Esophagus squamous epithelium (tissue), 4 donors: ENCODE measurements at regions not wholly inside any gene's neighbourhood (a gene's known extent, or its start where the extent isn't known, plus 50 kb on each side); places are given as distances from the start of the nearest gene placed in this dataset.

ENCODE experiments used
- POLR2A ChIP-seq, 4 donors: fragments of 450-650 bp; IDR thresholded peaks; one replicate each; pipeline ENCODE4 v1.6.1; 2017; ENCODE audit warnings: antibody characterized with exemption in 4 of 4, mild to moderate bottlenecking in 4 of 4, moderate library complexity in 3 of 4
- TF ChIP-seq, protein P1 (sequence below), 6 experiments: fragments of 450-650 bp in 4 of 6; fragments of 200-600 bp in 2 of 6; sonication (generic) in 2 of 6; IDR thresholded peaks; one replicate each; pipeline ENCODE4 v1.5.1; 2016 to 2019; ENCODE audit warnings: antibody characterized with exemption in 6 of 6, mild to moderate bottlenecking in 4 of 6, moderate library complexity in 4 of 6

DNA sequence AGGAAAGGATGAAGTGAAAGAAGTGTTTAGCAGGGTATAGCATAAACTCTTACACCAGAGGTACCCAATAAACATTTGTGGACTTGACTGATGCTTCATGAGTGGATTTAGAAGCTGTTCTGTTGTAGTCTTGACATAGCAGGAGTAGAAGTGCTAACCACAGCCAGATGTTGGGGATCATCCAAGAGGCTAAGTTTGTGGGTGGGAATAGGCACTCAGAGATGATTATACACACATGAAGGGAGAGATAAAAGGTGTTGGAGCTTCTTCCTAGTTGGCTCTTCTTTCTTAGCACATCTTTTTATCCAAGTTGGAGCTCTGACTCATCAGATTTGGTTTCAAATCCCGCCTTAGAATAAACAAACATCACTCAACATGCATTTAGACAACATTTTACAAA lies 166.7 kb upstream of the E2F7 start:
- TF ChIP-seq, protein P1, sequence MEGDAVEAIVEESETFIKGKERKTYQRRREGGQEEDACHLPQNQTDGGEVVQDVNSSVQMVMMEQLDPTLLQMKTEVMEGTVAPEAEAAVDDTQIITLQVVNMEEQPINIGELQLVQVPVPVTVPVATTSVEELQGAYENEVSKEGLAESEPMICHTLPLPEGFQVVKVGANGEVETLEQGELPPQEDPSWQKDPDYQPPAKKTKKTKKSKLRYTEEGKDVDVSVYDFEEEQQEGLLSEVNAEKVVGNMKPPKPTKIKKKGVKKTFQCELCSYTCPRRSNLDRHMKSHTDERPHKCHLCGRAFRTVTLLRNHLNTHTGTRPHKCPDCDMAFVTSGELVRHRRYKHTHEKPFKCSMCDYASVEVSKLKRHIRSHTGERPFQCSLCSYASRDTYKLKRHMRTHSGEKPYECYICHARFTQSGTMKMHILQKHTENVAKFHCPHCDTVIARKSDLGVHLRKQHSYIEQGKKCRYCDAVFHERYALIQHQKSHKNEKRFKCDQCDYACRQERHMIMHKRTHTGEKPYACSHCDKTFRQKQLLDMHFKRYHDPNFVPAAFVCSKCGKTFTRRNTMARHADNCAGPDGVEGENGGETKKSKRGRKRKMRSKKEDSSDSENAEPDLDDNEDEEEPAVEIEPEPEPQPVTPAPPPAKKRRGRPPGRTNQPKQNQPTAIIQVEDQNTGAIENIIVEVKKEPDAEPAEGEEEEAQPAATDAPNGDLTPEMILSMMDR (IDR thresholded peaks at IDR 0.05): no peak
- TF ChIP-seq POLR2A (IDR thresholded peaks at IDR 0.05): no peak
